ENCODE measurements at regions not wholly inside any gene's neighbourhood (a gene's known extent, or its start where the extent isn't known, plus 50 kb on each side); places are given as distances from the start of the nearest gene placed in this dataset.

- TF ChIP-seq POU5F1 (IDR thresholded peaks at IDR 0.05; ENCODE audit: low read depth, low read length): no peak
Observed at GRCh38 chr22:27493796-27494195, 307.8 kb downstream of the MN1 start (continued).

All from H1 (cell line).